ENCODE measurements at regions not wholly inside any gene's neighbourhood (a gene's known extent, or its start where the extent isn't known, plus 50 kb on each side); places are given as distances from the start of the nearest gene placed in this dataset.

DNA sequence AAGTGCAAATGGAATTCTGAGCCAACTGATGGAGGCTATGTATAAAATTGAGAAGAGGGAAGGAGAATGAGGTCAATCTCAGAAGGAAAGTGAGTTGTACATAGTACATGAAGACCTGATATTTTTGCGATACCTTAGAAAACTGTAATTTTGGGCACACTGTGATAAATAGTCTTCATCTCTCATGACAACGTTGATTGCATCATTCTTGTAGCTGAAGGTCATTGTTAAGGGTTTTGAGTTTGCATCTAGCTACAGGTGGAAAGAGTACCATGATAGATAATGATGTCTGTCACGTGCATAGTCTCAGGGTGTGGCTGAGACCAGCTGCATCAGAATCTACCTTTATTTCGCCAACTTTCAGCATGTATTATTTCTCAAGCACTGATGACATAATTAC lies 435.4 kb upstream of the MDFIC2 start:
- TF ChIP-seq, protein P1, sequence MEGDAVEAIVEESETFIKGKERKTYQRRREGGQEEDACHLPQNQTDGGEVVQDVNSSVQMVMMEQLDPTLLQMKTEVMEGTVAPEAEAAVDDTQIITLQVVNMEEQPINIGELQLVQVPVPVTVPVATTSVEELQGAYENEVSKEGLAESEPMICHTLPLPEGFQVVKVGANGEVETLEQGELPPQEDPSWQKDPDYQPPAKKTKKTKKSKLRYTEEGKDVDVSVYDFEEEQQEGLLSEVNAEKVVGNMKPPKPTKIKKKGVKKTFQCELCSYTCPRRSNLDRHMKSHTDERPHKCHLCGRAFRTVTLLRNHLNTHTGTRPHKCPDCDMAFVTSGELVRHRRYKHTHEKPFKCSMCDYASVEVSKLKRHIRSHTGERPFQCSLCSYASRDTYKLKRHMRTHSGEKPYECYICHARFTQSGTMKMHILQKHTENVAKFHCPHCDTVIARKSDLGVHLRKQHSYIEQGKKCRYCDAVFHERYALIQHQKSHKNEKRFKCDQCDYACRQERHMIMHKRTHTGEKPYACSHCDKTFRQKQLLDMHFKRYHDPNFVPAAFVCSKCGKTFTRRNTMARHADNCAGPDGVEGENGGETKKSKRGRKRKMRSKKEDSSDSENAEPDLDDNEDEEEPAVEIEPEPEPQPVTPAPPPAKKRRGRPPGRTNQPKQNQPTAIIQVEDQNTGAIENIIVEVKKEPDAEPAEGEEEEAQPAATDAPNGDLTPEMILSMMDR (IDR thresholded peaks at IDR 0.05; ENCODE audit: low read length, missing control alignments): no peak
- H3K4me3 ChIP-seq (replicated peaks; ENCODE audit: low read depth, low read length): no peak overlapping the region
- no peak for DNase-seq (ENCODE audit: low read depth)

DNA sequence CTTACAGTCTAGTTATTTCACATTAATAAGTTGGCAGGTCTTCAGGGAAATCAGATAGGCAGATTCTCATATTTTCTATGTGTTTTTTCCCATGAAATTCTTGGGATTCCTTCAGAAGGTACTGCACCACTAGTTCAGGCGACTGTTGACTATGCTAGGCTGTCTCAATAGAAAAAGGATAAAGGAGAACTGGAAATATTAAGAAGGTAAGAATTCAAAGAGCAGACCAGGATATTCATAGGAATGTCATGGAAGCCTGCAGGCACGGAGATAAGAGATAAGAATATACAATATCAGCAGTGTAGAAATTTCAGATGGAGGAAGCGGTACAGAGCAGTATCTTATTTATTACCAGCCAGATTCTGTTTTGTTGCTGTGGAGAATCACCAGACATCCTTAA lies 432.1 kb upstream of the MDFIC2 start:
- TF ChIP-seq, protein P1 (IDR thresholded peaks at IDR 0.05; ENCODE audit: low read length, missing control alignments): no peak
- no peak overlapping the region for H3K4me3 ChIP-seq (replicated peaks; ENCODE audit: low read depth, low read length)
- DNase-seq (ENCODE audit: low read depth): peak; percentile 18

DNA sequence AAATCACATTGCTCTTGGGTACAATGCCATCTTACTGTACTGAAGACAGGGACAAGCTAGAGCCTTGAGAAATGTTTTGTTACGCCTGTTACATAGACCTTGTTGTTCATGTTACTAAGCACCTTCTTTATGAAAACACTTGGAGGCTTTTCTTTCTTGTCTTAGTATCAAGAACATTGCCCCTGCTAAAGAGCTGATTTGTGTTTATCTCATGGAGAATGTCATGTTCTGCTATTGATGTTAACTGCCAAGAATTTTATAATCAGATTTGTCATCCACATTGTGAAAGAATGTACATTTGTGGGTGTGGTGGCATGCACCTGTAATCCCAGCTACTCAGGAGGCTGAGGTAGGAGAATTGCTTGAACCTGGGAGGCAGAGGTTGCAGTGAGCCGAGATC lies 431.3 kb upstream of the MDFIC2 start:
- DNase-seq (ENCODE audit: low read depth): no peak

DNA sequence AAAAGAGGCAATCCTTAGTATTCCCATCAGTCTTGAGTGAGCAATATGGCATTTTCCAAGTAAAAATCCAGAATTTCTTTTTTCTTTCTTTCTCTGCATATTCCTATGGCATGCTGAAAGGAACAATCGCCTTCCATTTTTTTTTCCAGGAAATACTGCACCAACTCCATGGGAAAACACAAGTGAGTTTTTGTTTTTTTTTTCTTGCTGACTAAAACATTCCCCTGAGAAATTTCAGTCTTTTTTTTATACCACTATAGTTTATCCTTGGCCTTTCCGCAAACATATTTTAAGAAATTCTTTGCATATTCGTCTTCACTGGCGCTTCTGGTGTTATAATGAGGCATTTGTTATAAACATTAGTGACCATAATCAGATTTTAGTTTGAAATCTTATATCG lies 429.6 kb upstream of the MDFIC2 start:
- DNase-seq (ENCODE audit: low read depth): no peak

More for the DNA sequence above, 431.3 kb upstream of the MDFIC2 start:
- no peak overlapping the region for H3K4me3 ChIP-seq (replicated peaks; ENCODE audit: low read depth, low read length)
- TF ChIP-seq, protein P1 (IDR thresholded peaks at IDR 0.05; ENCODE audit: low read length, missing control alignments): no peak

DNA sequence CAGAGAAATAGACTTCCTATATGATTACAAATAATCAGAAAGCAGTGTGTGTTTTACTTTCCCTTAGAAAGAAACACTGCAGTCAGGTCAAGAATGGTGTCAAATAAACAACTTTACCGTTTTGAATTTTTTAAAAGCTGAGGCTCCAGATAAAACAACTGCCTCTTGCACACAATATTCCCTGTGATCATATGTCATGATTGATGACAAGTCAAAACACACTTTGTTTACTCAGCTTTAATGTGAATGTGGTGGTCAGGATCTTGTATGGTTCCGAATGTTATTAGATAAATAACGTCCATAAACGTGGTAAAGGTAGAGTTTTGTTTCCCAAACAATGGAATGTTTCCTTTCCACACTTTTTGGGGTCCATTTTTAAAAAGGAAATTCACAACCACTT lies 428.4 kb upstream of the MDFIC2 start:
- no peak overlapping the region for H3K4me3 ChIP-seq (replicated peaks; ENCODE audit: low read depth, low read length)
- no peak for DNase-seq (ENCODE audit: low read depth)
- TF ChIP-seq, protein P1 (IDR thresholded peaks at IDR 0.05; ENCODE audit: low read length, missing control alignments): no peak

More for the DNA sequence above, 429.6 kb upstream of the MDFIC2 start:
- H3K4me3 ChIP-seq (replicated peaks; ENCODE audit: low read depth, low read length): no peak overlapping the region
- TF ChIP-seq, protein P1 (IDR thresholded peaks at IDR 0.05; ENCODE audit: low read length, missing control alignments): no peak

DNA sequence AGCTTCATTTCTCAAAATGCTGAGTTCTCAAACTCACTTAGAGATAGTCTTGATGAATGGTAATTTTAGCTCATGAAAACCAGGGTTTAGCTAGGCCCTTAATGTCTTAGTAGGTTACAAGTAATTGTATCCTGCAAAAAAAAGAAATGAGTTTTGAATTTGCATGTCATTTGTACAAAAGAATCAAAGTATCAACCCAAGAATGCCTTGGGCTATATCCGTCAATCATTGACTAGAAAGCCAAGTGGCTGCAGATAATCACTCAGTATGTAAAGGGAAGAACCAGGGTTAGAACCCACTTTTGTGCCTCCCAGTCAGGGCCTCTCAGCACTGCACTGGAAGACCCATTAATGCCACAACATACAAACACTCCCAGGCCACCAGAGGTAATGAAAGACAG lies 427.6 kb upstream of the MDFIC2 start:
- TF ChIP-seq, protein P1 (IDR thresholded peaks at IDR 0.05; ENCODE audit: low read length, missing control alignments): no peak

DNA sequence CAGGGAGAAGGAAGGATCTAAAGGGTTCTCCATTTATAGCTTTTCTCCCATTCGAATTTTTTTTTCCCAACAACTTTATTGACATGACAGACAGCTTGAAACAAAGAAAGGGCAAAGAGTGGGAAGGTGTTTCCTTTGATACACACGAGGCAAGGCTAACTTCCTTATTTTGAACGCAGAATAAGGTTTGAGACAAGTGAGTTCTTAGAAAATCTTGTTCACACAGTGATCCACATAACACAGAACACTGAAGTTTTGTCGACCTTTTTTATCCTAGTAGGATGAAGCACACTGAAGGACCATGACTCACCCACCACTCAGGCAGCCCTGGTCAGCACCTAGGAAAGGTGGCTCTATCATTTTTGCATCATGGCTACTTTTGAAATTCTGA lies 425.8 kb upstream of the MDFIC2 start:
- TF ChIP-seq, protein P1 (IDR thresholded peaks at IDR 0.05; ENCODE audit: low read length, missing control alignments): no peak
- no peak for DNase-seq (ENCODE audit: low read depth)
- no peak overlapping the region for H3K4me3 ChIP-seq (replicated peaks; ENCODE audit: low read depth, low read length)

More for the DNA sequence above, 427.6 kb upstream of the MDFIC2 start:
- H3K4me3 ChIP-seq (replicated peaks; ENCODE audit: low read depth, low read length): no peak overlapping the region
- no peak for DNase-seq (ENCODE audit: low read depth)
